ENCODE measurements at regions not wholly inside any gene's neighbourhood (a gene's known extent, or its start where the extent isn't known, plus 50 kb on each side); places are given as distances from the start of the nearest gene placed in this dataset.
"Not testable (repeated sequence)": the region's sequence is repeated elsewhere in the genome, so short reads cannot be mapped to it uniquely, and the experiment has no call there.

DNA sequence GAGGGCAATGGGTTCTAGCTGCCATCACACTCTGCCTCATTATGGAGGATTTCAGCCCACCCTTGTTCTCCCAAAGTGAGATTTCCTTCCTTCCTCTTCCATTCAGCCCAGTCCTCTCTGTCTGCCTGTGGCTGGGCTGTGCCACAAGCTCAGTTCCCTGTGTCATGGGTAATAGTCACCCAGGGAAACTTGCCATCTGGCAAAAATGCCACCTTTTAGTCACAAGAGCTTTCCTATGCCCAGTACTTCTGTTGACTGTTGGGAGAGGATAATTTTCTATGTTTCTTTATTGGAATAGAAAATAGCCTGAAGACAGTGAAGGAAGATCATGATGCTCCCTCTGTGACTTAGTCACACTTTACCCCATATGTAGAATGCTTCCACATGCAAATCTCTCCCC, 71.4 kb downstream of the TLR4 start:
- DNase-seq (ENCODE audit: low spot score), result no peak

GRCh38 chr9:117777823-117778222, 73.6 kb downstream of the TLR4 start:
- no peak for DNase-seq (ENCODE audit: low spot score)

GRCh38 chr9:117779760-117780159, 75.6 kb downstream of the TLR4 start:
- no peak for DNase-seq (ENCODE audit: low spot score)

GRCh38 chr9:117782931-117783788, 79.0 kb downstream of the TLR4 start:
- peak; percentile 15 for DNase-seq (ENCODE audit: low spot score)

GRCh38 chr9:117783828-117784227, 79.6 kb downstream of the TLR4 start:
- peak; percentile 18 for DNase-seq (ENCODE audit: low spot score)

DNA sequence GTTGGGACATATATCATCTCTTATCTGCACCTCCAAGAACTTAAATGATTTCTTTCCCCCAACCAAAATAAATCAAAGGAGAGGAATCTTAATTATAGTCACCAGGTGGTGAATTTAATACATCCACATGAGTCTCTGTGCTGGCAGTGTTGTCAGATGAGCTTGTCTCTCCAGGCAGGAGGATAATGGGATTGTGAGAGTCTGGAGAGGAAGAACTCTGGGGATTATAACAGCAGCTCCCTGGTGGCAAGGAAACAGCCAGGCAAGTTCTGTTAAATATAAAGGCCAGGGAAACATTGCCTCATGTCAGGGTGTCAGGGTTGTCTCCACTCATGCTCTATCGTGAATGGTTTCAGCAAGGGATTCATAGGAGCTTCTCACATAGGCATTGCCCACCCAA, 80.8 kb downstream of the TLR4 start:
- no peak for DNase-seq (ENCODE audit: low spot score)

- no peak for DNase-seq (ENCODE audit: low spot score)
Observed at GRCh38 chr9:117787746-117788145, 83.5 kb downstream of the TLR4 start.

DNA sequence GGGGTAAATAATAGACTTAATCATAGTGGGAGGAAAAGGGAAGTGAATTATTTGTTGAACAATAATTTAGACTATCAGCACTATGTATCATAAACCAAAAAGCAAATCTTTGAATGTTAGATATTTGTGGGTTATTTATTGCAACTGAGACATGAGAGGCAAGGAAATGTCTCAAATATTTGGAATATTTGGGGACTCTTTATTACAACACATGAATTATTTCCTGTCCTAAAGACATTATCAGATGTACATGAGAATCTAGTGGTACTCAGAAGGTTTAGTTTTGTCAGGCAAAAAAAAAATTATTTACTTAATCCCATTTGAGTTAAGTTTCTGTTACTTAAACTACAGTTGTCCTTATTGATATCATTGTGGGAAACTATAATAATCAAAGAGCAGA, 91.1 kb downstream of the TLR4 start:
- no peak for DNase-seq (ENCODE audit: low spot score)

GRCh38 chr9:117796681-117797080, 92.5 kb downstream of the TLR4 start:
- no peak for DNase-seq (ENCODE audit: low spot score)

DNA sequence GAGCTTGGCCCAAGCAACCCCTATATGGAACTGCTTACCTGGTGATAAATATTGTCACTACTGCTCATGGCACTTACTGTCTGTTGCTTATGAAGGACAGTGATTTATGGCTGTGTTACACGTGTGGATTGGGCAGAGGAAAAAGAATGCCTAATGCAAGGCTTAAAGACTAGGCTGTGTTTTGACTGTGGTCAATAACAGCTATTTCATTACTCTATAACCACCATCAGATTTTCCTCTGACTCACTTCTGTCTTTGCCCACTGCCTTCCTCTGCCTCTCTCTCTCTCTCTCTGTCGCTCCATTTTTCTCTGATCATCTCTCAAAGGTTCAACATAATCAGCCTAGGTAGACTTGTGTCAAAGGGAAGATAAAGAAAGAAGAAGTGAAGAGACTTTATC, 96.2 kb downstream of the TLR4 start:
- DNase-seq (ENCODE audit: low spot score), result no peak

GRCh38 chr9:117809751-117810150, 105.5 kb downstream of the TLR4 start:
- DNase-seq (ENCODE audit: low spot score), result no peak

GRCh38 chr9:117815315-117815714, 111.1 kb downstream of the TLR4 start:
- DNase-seq (ENCODE audit: low spot score), result no peak

DNA sequence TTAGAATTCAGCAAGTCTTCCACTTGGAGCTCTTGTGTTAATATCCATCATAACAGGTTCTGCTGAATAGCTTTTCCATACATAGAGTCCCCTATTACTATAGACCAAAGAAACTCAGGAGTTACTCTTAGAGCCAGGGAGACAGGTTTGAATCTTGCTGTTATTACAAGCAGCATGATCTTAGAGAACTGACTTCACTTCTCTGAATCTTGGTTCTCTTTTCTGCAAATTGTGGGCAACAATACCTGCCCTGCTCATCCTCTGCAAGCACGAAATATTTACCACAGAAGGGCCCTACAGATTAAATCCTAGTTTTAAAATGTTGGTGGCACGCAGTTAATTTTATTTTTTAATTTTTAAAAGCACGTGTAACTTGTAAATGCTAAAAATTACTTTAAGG, 111.7 kb downstream of the TLR4 start:
- no peak for DNase-seq (ENCODE audit: low spot score)

DNA sequence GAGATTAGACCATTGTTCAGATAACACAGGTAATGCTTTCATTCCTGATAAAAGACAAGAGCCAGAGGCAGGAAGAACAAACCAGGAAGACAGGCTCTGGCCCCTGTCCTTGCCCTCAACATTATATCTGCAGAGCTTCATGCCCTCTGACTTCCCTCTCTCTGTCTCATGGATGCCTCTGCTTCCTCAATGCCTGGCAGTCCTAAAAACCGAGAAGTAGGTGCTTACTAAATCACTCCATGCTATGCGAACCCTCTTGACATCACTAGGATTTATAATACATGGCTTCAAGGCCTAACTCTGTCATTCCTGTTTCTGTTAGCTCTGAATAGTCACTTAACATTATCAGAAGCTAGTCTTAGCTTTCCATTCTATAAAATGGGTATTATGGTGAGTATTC, 117.8 kb downstream of the TLR4 start:
- DNase-seq (ENCODE audit: low spot score), result no peak

- no peak for DNase-seq (ENCODE audit: low spot score)
Observed at GRCh38 chr9:117823576-117823975, 119.4 kb downstream of the TLR4 start.

DNA sequence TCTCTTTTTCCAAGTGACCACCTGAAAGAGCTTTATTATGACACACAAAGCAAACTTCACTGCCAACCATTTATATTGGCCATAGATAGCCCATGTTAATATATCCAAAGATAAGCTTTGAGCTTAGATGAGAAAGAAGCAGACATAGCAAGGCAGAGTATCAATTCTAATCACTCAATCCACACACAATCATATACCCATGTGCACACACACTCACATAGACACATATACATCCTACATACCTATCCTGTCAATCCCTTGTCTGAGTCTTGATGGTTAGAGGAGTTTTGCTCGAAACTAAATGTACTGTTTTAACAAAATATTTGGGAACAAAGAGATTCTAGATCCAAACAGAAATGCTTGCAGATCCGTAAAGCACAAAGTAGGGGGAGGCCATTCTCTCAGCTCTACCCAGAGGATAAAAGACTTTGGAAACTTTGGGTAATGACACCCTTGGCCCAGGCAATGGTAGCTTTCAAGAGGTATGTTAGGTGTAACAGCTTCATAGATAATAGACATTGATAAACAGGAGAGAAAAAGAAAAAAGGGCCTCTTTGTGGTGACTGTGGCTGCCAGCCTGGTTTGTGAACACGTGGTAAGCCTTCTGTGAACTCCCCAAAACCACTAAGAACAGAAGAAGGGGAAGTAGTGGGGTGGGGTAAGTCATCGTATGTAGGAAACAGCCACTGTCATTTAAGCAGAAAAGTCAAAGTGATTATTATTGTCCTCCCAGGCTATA, 121.6 kb downstream of the TLR4 start:
- DNase-seq (ENCODE audit: low spot score), result no peak

GRCh38 chr9:117826837-117827236, 122.6 kb downstream of the TLR4 start:
- no peak for DNase-seq (ENCODE audit: low spot score)

DNA sequence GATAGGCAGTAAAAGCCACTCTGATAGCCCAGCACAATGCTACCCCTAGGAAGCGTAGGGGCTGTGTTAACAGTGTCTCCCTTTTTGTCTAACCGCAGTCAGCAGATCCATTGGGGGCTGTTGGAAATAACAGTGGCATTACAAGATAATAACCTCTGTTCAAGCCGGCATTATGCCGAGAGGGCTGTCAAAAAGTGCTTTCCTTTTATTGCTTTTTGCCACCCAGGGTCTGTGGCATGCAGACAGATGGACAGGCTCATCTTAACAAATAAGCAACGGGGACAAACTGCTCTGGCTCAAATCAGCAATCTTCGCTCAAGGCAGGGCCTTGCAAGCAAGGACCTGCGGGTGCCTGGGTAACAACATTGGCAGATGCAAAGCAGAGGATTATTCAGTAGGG, 123.3 kb downstream of the TLR4 start:
- no peak for DNase-seq (ENCODE audit: low spot score)

DNA sequence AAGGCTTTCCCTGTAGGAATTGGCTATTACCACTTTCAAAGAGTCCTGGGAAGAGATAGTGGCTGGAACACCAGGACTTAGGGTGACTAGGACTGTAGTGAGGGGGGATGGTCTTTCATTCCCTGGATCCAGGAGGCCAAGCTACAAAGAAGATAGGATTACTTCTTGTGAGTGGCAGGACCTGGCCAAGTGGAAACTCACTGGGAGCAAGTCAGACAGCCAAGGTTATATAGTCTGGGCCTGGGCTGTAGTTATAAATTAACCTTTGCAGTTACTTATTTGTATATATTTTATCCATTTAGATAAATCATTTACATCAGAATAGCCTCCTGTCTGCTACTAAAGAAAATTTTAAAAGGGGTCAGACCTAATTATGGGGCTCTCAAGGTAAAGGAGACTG, 124.3 kb downstream of the TLR4 start:
- DNase-seq (ENCODE audit: low spot score), result no peak

DNA sequence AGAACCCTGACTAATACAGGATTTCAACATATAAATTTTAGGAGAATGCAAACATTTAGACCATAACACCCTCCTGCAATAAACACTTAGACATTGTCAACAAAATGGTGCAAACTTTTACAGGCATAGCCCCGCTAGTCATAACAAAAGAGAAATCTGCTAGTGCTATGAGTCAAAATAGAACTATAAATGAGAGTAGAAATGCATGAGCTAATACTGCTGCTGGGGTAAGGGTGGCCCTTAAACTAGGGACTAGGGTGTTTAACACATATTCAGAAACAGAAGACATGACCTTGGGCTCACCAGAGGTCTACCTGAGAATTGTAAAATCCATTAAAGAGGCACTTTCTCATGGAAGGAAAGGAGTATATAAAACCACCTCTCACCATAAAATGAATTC, 131.6 kb downstream of the TLR4 start:
- DNase-seq (ENCODE audit: low spot score), result no peak

DNA sequence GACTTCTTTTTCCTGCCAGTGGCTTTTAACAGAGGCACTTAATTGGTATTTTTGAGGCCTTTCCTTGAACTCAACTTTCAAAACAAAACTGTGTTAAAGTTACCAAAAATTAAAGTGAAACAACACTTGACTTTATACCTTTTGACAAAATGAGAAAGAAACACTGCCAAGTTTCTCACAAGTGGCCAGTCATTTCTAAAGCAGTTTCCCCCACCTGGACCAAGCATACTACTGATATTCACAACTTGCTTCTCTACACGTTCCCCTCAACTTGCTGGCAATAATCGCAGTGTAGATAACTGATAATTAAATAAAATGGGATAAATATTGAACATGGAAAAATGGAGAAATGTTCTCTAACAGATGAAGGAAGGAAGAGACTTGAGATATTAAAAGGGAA, 135.7 kb downstream of the TLR4 start:
- DNase-seq (ENCODE audit: low spot score), result no peak

- DNase-seq (ENCODE audit: low spot score), result not testable (repeated sequence)
Observed at GRCh38 chr9:117851836-117852461, 147.7 kb downstream of the TLR4 start.

- no peak for DNase-seq (ENCODE audit: low spot score)
Observed at GRCh38 chr9:117858561-117858960, 154.4 kb downstream of the TLR4 start.

All from germinal center (tissue), 1 donor.